ENCODE measurements at regions not wholly inside any gene's neighbourhood (a gene's known extent, or its start where the extent isn't known, plus 50 kb on each side); places are given as distances from the start of the nearest gene placed in this dataset.

DNA sequence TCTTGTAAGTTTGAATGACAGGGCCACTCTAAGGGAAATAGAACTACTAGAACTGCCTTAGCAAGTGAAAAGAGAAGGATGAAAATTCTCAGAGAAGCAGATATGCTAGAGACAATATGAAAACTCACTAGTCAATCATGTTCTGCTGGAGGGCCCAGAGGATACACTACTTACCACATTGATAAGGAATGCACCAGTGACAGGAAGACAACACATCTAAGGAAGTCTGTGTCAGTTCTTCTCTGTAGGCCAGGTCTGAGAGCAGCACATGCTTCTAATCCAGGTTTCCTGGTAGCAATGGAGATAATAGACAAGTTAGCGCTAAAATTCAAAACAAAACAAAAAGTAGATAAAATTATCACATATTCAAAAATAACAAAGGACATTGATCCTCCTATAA, 235.2 kb upstream of the AKR1E2 start:
- TF ChIP-seq, protein P1, sequence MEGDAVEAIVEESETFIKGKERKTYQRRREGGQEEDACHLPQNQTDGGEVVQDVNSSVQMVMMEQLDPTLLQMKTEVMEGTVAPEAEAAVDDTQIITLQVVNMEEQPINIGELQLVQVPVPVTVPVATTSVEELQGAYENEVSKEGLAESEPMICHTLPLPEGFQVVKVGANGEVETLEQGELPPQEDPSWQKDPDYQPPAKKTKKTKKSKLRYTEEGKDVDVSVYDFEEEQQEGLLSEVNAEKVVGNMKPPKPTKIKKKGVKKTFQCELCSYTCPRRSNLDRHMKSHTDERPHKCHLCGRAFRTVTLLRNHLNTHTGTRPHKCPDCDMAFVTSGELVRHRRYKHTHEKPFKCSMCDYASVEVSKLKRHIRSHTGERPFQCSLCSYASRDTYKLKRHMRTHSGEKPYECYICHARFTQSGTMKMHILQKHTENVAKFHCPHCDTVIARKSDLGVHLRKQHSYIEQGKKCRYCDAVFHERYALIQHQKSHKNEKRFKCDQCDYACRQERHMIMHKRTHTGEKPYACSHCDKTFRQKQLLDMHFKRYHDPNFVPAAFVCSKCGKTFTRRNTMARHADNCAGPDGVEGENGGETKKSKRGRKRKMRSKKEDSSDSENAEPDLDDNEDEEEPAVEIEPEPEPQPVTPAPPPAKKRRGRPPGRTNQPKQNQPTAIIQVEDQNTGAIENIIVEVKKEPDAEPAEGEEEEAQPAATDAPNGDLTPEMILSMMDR (IDR thresholded peaks at IDR 0.05; ENCODE audit: extremely low read depth, missing control alignments) = no peak
- no peak for DNase-seq (ENCODE audit: low spot score)

DNA sequence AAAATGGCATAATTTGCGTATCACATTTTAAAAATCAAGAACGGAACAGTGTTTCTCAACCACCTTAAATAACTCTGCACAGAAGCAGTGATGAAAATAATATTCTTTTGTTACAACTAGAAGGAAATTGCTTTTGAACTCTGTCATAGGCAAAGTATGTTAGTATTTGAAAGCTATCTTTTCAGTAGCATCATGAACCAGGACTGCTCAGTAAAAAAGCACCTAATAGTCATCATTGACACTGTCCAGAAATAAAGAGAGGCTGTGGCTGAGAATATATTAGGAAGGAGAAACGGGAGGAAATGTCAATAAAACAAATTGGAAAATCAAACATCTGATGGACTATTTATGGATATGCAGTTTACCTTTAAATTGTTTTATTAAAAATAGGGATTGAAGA, 237.2 kb upstream of the AKR1E2 start:
- no peak for DNase-seq (ENCODE audit: low spot score)
- TF ChIP-seq, protein P1 (IDR thresholded peaks at IDR 0.05; ENCODE audit: extremely low read depth, missing control alignments) = no peak

DNA sequence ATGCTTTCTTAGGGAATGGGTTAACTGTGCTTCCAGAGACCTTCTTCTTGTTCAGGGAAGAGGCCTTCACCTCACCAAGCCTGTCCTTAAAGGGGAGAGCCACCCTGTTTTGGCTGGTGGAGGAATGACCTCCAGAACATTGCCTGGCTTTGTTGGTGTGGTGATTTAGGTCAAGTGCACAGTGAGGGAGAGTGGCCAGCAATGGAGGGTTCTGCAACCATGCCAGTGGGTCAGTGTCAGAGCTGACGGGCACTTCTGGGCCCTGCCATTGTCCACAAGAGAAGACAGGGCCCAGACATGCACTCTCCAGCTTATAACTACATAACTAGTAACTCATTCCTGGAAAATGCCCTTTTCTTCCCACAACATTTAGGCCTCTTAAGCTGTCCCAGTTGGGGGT, 238.5 kb upstream of the AKR1E2 start:
- TF ChIP-seq, protein P1 (IDR thresholded peaks at IDR 0.05; ENCODE audit: extremely low read depth, missing control alignments) = no peak
- no peak for DNase-seq (ENCODE audit: low spot score)

DNA sequence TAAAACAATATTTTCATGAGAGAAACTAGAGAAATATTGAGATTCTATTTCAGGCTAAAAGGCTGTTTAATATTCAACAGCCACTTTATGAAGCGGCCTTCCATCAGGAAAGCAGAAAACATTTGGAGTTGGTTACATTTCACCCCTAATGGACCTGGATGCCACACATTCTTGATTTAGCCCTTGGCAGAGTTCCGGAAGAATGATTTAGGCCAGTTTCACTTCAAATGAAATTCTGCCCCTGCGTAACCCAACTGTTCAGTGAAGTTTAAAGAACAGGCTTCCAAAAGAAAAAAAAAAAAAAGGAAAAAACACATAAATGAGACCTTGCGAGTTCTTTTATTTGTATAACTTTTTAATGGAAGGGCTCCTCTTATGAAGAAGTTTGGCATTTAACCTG, 239.2 kb upstream of the AKR1E2 start:
- DNase-seq (ENCODE audit: low spot score) = no peak
- TF ChIP-seq, protein P1 (IDR thresholded peaks at IDR 0.05; ENCODE audit: extremely low read depth, missing control alignments) = no peak

DNA sequence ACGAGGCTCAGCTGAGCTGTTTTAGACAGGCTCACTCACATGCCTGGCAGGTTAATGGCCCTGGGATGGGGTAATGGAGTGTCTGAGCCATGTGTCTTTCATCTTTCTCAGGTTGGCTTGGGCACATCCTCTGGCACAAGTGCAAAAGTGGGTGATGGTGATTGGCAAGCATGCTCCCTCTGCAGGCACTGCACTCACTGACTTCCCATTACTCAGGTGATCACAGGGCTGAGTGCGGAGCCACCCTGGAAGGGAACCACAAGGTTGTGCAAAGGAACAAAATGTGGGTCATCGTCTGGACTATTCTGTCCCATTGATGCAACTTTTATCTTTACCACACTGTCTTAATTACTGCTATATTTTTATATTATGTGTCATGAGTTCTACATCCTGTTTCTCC, 244.1 kb upstream of the AKR1E2 start:
- TF ChIP-seq, protein P1 (IDR thresholded peaks at IDR 0.05; ENCODE audit: extremely low read depth, missing control alignments) = no peak
- no peak for DNase-seq (ENCODE audit: low spot score)

DNA sequence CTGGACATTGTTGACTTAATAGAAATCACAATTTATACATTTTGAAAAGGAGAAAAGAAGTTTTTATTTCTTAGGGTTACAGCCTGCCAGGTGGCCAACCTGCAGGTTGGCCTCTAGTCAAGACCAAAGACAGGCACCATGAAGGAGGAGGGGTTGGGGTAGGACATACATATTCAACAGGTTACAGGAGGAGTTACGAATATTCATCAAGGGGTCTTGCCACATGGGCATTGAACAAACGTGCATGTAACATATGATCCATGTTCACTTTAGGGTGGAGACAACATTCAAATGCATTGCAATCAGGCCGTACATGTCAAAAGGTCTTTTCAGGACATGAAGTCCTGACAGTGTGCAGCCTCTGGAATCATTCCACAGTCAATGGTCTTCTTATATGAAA, 246.2 kb upstream of the AKR1E2 start:
- no peak for DNase-seq (ENCODE audit: low spot score)
- TF ChIP-seq, protein P1 (IDR thresholded peaks at IDR 0.05; ENCODE audit: extremely low read depth, missing control alignments) = no peak

DNA sequence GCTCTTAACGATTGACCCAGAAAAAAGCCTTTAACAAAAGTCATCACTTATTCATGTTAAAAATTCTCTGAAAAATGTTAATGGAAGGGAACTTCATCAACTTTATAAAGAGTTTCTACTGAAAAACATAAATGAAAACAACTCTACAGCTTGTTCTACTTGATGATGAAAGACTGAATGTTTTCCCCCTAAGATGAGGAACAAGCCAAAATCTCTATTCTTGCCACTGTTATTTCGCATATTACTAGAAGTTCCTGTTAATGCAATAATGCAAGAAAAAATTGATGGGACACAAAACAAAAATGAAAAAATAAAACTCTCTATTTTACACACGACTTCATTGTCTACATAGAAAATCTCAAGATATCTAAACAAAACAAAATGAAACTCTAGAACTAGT, 249.8 kb upstream of the AKR1E2 start:
- TF ChIP-seq, protein P1 (IDR thresholded peaks at IDR 0.05; ENCODE audit: extremely low read depth, missing control alignments) = no peak
- no peak for DNase-seq (ENCODE audit: low spot score)

Data from GM20000 (cell line).